ENCODE measurements at regions not wholly inside any gene's neighbourhood (a gene's known extent, or its start where the extent isn't known, plus 50 kb on each side); places are given as distances from the start of the nearest gene placed in this dataset.

DNA sequence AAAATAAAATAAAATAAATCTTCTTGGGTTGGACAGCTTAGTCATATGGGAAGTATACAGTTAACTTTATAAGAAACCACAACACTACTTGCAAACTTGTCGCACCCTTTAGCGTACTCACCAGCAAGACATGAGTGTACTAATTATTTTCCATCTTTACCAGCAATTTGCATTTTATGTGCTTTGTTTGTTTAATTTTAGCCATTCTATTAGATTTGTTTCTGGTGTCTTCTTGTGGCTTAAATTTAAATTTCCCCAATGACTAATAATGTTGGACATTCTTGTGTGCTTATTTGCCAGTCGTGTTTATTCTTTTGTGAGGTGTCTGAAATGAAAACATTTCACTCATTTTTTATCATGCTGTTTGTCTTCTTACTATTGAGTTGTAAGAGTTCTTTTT is 1172.2 kb upstream of the CITED2 start:
- no peak overlapping the region for H3K4me3 ChIP-seq (ENCODE audit: low read length)
- DNase-seq (ENCODE audit: low read depth), result no peak
- TF ChIP-seq, protein P1, sequence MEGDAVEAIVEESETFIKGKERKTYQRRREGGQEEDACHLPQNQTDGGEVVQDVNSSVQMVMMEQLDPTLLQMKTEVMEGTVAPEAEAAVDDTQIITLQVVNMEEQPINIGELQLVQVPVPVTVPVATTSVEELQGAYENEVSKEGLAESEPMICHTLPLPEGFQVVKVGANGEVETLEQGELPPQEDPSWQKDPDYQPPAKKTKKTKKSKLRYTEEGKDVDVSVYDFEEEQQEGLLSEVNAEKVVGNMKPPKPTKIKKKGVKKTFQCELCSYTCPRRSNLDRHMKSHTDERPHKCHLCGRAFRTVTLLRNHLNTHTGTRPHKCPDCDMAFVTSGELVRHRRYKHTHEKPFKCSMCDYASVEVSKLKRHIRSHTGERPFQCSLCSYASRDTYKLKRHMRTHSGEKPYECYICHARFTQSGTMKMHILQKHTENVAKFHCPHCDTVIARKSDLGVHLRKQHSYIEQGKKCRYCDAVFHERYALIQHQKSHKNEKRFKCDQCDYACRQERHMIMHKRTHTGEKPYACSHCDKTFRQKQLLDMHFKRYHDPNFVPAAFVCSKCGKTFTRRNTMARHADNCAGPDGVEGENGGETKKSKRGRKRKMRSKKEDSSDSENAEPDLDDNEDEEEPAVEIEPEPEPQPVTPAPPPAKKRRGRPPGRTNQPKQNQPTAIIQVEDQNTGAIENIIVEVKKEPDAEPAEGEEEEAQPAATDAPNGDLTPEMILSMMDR (conservative IDR thresholded peaks at IDR 0.05; ENCODE audit: low read depth, low read length), result no peak

DNA sequence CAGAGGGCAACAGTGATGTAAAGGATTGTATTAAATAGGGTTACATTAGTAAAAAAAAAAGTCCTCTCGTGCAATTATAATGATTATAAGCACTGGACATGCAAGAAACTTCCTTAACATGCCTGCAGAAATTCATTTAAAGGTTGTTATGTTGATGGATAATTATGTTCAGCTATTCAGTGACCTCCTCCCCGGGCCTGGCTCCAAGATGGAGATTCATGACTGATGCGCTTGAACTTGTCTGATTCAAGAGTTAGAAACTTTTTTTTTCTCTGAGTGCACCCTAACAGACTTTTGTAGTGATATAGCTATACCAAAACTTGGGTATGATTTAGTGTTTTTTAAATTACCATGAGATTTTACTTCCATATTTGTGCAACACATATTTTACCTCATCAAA is 1170.0 kb upstream of the CITED2 start:
- TF ChIP-seq, protein P1 (conservative IDR thresholded peaks at IDR 0.05; ENCODE audit: low read depth, low read length), result no peak
- DNase-seq (ENCODE audit: low read depth), result no peak
- H3K4me3 ChIP-seq (ENCODE audit: low read length), result no peak overlapping the region

DNA sequence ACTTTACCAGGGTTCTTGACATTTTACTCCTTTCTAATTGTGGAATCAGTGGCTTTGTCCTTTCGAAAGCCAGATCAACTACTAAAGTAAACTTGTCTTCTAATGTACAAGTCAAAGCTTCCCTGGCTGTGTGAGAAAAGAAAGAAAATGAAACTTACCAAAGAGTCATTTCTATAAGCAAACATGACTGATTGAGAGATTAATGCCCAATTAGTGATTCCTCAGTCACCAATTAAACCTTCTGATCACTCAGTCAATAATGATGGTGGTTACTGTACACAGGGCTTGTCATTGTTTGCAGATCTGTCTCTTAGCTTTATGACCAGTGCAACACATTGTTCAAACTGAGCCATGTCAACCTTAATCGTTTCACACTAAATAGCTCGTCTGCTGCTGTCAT is 1168.4 kb upstream of the CITED2 start:
- TF ChIP-seq, protein P1 (conservative IDR thresholded peaks at IDR 0.05; ENCODE audit: low read depth, low read length), result no peak
- DNase-seq (ENCODE audit: low read depth), result no peak
- no peak overlapping the region for H3K4me3 ChIP-seq (ENCODE audit: low read length)

DNA sequence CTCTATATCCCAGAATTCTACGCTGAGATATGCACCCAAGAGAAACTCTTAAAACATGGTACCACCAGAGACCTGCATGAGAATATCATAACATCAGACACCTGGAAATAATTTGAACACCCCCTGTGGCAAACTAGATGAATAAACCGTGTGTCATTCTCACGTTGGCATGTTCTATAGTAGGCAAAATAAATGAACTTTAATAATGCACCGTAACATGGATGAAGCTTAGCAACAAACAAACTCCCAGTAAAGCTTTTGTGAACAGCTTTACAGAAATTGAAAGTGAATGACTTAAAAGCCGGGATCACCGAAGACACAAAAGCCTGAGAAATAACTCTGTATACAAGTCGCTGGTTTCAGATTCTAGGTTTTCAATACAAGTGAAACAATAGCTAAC is 1166.8 kb upstream of the CITED2 start:
- TF ChIP-seq, protein P1 (conservative IDR thresholded peaks at IDR 0.05; ENCODE audit: low read depth, low read length), result no peak
- H3K4me3 ChIP-seq (ENCODE audit: low read length), result no peak overlapping the region
- DNase-seq (ENCODE audit: low read depth), result peak; percentile 23

DNA sequence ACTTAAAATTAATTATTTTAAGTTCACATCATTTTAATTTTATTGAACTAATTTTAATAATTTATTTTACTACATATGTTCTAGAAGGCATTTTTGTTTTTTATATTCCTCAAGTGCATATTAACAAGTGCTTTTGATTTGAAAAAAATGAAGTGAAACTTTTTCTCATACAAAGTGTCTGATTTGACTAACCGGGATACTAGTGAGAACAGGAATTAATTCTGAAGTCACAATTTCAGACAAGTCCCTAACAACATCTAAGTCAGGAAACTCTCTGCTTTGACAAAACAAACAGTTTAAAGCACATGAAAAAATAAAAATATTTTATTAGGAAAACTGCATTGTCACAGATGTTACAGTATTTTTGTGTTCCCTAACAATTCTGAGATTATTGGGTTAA is 1166.3 kb upstream of the CITED2 start:
- H3K4me3 ChIP-seq (ENCODE audit: low read length), result no peak overlapping the region
- DNase-seq (ENCODE audit: low read depth), result no peak
- TF ChIP-seq, protein P1 (conservative IDR thresholded peaks at IDR 0.05; ENCODE audit: low read depth, low read length), result no peak

DNA sequence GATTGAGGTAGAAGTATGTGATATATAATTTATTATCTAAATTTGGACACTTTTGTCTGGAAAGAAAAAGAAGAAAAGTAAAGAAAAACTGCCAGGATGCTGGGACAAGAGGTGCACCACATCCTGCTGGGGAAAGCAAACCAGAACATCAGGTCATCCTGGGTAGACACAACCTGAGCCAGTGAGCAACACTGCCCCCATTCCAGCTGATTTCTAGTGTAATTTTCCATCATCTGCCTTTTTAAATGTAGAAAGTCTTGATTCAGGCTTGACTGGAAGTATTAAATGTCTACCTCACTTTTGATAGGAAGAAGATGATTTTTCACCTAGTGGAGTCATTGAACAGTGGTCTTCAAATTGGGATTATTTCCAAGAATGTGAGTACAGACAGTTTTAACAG is 1164.5 kb upstream of the CITED2 start:
- no peak overlapping the region for H3K4me3 ChIP-seq (ENCODE audit: low read length)
- TF ChIP-seq, protein P1 (conservative IDR thresholded peaks at IDR 0.05; ENCODE audit: low read depth, low read length), result no peak
- peak; percentile 18 for DNase-seq (ENCODE audit: low read depth)

DNA sequence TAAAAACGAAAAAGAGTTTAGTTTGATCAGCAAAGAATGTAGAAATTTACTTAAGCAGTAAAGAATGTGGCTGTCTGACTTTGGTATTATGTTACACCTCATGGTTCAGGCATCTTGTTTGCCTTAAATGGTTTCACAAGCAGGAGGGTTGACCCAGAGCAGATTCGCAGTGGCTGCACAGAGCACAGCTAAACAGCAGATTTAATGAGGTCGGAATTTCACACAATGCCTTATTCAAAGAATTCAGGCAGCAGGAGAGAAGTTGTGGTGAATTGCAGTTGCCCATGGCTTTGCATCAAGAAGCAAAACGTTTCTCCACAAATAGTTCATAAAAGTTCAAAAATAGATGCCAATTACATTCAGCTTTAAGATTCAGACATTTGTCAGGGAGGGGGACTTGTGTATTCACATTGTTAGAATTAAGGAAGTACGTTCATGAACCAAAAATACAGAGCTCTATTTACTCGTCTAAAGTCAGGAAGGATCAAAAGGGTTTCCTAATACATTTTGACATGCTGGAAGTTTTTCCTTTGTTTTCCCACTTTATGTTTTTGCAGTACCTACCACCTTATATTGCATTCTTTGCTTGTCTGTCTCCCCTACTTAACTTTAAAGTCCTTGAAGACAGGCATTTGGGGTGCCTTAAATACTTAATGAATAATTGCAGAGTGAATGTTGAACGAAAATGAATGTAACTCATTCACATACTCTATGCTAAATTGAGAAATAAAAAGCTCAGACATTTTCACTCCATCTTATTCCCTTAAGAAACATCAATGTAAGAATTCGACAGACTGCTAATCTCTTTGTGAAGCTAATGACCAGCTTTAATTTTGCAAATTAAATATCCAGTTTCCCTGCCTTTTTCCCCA is 1163.6 kb upstream of the CITED2 start:
- TF ChIP-seq, protein P1 (conservative IDR thresholded peaks at IDR 0.05; ENCODE audit: low read depth, low read length), result no peak
- DNase-seq (ENCODE audit: low read depth), result peak; percentile 100
- no peak overlapping the region for H3K4me3 ChIP-seq (ENCODE audit: low read length)
